Body of pancreas (tissue), 4 donors: ENCODE measurements at regions not wholly inside any gene's neighbourhood (a gene's known extent, or its start where the extent isn't known, plus 50 kb on each side); places are given as distances from the start of the nearest gene placed in this dataset.

Experiments
- ATAC-seq: fragments of 150-250 bp; one replicate; pipeline ENCODE4 v1.9.1; 2016
- DNase-seq, 4 donors: peaks; one replicate each; pipeline ENCODE4 v3.0.0-alpha.2; 2019
- H3K27ac ChIP-seq, 4 donors: fragments of 200-600 bp; sonication (generic); 1 replicate in 3 of 4; 2 replicates in 1 of 4; pipeline versions ENCODE4 v1.5.1 to v1.6.1; 2016 to 2019; ENCODE audit warnings: mild to moderate bottlenecking in 1 of 4, mixed read lengths in 1 of 4, moderate library complexity in 1 of 4
- H3K27me3 ChIP-seq, 2 donors: fragments of 200-600 bp; sonication (generic); one replicate each; pipeline ENCODE4 v1.6.0; 2016; ENCODE audit warnings: mild to moderate bottlenecking in 1 of 2
- H3K36me3 ChIP-seq, 2 donors: fragments of 200-600 bp; sonication (generic); replicated peaks in 1 of 2; 2 replicates each; pipeline ENCODE4 v1.5.1; 2016; ENCODE audit warnings: low read depth in 2 of 2; ENCODE audit not compliant: insufficient read depth in 1 of 2
- H3K4me1 ChIP-seq: fragments of 200-600 bp; sonication (generic); one replicate; pipeline ENCODE4 v1.6.0; 2016
- H3K4me3 ChIP-seq, 2 donors: fragments of 200-600 bp; sonication (generic); 1 replicate in 1 of 2; 2 replicates in 1 of 2; pipeline ENCODE4 v1.5.1; 2016 to 2019
- H3K9me3 ChIP-seq, 3 donors: fragments of 200-600 bp; sonication (generic); 1 replicate in 2 of 3; 2 replicates in 1 of 3; pipeline ENCODE4 v1.5.1; 2016
- CTCF ChIP-seq, 7 experiments: fragments of 450-650 bp in 4 of 7; fragments of 200-600 bp in 3 of 7; sonication (generic) in 3 of 7; IDR thresholded peaks; one replicate each; pipeline ENCODE4 v1.5.1; 2016 to 2019; ENCODE audit warnings: antibody characterized with exemption in 7 of 7
- POLR2A ChIP-seq, 3 donors: fragments of 450-650 bp; IDR thresholded peaks; one replicate each; pipeline ENCODE4 v1.6.1; 2016; ENCODE audit warnings: antibody characterized with exemption in 3 of 3, mild to moderate bottlenecking in 2 of 3
- WGBS, 2 donors: methylation state at CpG; one replicate each; pipeline ENCODE4 v1.1.5; 2017; 5-methylcytosine and 5-hydroxymethylcytosine counted together
- intact Hi-C: fragments of 100-400 bp; cut with DNase I; formaldehyde crosslinking; loops from one replicate; pipeline ENCODE4 v1.15.1; 2023

DNA sequence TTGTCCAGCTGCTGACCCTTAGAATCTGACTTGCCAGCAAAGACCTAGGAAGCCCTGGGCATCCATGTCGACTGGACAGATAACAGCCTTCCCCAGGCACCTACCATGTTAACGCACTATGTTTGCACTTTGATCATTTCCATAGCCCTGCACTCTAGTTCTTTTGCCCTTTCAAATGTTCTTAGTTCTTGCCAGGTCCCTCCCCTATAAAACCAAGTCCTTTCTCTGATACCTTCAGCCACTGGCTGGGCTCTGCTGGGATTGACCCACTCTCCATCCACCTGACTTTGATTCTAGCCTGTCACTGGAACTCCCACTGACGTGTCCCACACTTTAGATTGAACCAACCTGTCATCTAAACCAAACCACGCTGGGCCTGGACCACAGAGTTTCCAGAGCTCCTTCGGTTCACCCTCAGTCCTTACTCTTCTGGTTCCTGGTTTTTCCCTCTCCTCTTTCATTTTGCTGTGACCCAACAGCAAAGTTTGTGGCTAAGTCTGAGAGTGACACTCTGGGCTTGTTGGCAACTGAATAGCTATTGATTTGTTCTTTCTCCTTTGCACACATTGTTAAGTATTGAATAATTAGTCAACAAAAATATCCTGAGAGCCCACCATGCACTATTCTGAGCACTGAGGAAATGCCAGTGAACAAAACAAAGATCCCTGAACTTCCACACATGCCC is 51.8 kb upstream of the STK38L start:
- Histone ChIP-seq H3K9me3 (no peaks in the 10 kb centered on the region), H3K27ac (peak overlapping the region in 3 of 4 donors; percentile 39 to 74 (median 59)), H3K4me3 (no peak overlapping the region), H3K36me3 (no peaks in the 10 kb centered on the region), H3K27me3 (no peaks in the 10 kb centered on the region), H3K4me1 (peaks cover 26% of the 10 kb centered on the region)
- TF ChIP-seq CTCF (IDR thresholded peaks at IDR 0.05), result no peak
- no peak for TF ChIP-seq POLR2A (IDR thresholded peaks at IDR 0.05)
- 71 to 83% methylated on average over 5 of the region's 5 CpGs for WGBS, 2 donors
- intact Hi-C loops, result no loop called here
- DNase-seq (no peak), ATAC-seq (peak; percentile 14)

DNA sequence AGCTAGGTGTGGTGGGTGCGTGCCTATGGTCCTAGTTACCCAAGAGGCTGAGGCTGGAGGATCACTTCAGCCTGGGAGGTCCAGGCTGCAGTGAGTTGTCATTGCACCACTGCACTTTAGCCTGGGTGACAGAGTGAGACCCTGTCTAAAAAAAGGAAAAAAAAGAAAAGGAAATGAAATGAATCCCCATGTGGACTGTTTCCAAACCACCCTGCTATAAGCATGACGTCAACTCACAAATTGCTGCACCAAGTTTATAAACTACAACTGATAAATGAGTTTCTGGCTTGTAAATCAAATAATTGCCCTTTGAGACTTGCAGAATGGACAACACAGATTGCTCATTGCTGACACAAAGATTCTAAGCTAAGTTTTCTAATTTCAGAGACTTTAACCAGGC is 51.0 kb upstream of the STK38L start:
- H3K36me3 ChIP-seq, result no peaks in the 10 kb centered on the region
- peaks cover 26% of the 10 kb centered on the region for H3K4me1 ChIP-seq
- no peaks in the 10 kb centered on the region for H3K9me3 ChIP-seq
- intact Hi-C loops, result no loop called here
- 47 to 51% methylated on average over 2 of the region's 2 CpGs for WGBS, 2 donors
- DNase-seq (peak in 1 of 4 donors; percentile 39), ATAC-seq (peak; percentile 74)
- peak overlapping the region in 3 of 4 donors; percentile 39 to 74 (median 59) for H3K27ac ChIP-seq
- TF ChIP-seq POLR2A (IDR thresholded peaks at IDR 0.05) (no peak), CTCF (IDR thresholded peaks at IDR 0.05) (no peak)
- H3K4me3 ChIP-seq, result no peak overlapping the region
- H3K27me3 ChIP-seq, result no peaks in the 10 kb centered on the region

DNA sequence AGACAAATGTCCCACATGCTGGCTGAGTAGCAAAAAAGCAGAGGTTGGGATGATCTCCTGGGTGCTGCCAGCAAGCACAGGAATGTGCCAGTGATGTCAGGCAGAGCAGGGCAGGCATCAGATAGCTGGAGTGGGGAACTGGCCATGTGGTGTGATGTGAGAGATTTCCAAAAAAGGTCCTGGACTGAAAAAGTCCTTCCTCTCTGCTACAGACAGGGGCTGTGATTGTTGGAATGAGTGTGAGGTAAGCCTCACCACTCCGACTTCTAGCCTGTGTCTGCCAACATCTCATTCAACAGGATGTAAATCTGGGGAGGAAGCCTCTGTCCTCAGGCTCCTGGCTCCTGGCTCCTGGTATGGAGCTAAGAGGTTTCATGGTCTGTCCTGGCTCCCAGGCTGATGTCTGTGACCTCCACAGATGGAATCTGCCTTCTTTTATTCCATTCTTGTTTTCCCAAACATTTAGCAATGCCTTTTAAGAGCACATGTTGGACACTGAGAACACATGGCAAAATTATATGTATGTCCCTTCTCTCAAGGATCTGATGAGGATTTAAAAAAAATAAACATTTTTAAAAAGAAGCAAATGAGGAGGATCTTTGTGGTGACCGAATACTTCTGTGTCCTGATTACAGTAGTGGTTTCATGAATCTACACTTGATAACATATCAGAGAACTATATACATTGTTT is 50.1 kb upstream of the STK38L start:
- Histone ChIP-seq H3K36me3 (no peaks in the 10 kb centered on the region), H3K9me3 (no peaks in the 10 kb centered on the region), H3K4me3 (no peak overlapping the region), H3K4me1 (peaks cover 26% of the 10 kb centered on the region), H3K27ac (peak overlapping the region; percentile 12 to 74 (median 48)), H3K27me3 (no peaks in the 10 kb centered on the region)
- peak; percentile 68 for ATAC-seq
- WGBS, 2 donors, result 67 to 68% methylated on average over 2 of the region's 2 CpGs
- intact Hi-C loops, result no loop called here
- TF ChIP-seq CTCF (IDR thresholded peaks at IDR 0.05) (peak in 1 of 7 experiments; percentile 13), POLR2A (IDR thresholded peaks at IDR 0.05) (peak in 2 of 3 donors; percentile 8 to 30)
- DNase-seq, result peak in 3 of 4 donors; percentile 8 to 28 (median 26)
